ENCODE measurements at regions not wholly inside any gene's neighbourhood (a gene's known extent, or its start where the extent isn't known, plus 50 kb on each side); places are given as distances from the start of the nearest gene placed in this dataset.
"Not testable (repeated sequence)": the region's sequence is repeated elsewhere in the genome, so short reads cannot be mapped to it uniquely, and the experiment has no call there.

DNA sequence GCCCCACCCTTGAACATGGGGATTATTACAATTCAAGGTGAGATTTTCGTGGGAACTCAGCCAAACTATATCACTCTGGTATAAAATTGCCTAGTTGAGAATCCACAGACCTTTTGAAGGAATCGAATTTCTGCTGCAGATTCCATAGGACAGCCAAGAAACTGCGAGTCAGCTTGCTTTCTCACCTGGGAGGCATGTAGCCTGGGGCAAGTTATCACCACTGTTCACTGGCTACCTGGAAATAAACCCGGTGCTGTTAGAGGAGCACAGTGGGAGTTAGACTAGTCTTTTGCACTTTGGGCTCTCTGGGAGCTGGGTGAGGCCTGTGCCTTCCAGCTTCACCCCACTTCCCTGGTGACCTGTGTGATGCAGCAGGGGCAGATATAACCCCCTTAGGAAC, 1043.5 kb downstream of the TDRD15 start:
- ATAC-seq = no peak
- no peaks in the 10 kb centered on the region for H3K36me3 Mint-ChIP-seq
- intact Hi-C loops (cut with micrococcal nuclease) = no loop called here
- H3K4me3 Mint-ChIP-seq = no peak overlapping the region
- H3K9me3 Mint-ChIP-seq = peaks cover 23 to 24% of the 10 kb centered on the region in 2 donors
- no peaks in the 10 kb centered on the region for H3K4me1 ChIP-seq (ENCODE audit: control insufficient read depth, insufficient read depth, low read length)
- DNase-seq = no peak
- no peak overlapping the region for H3K27ac ChIP-seq (ENCODE audit: low read length)
- no peaks in the 10 kb centered on the region for H3K27me3 Mint-ChIP-seq (ENCODE audit: low read depth in 2 of 2)
- TF ChIP-seq, protein P1, sequence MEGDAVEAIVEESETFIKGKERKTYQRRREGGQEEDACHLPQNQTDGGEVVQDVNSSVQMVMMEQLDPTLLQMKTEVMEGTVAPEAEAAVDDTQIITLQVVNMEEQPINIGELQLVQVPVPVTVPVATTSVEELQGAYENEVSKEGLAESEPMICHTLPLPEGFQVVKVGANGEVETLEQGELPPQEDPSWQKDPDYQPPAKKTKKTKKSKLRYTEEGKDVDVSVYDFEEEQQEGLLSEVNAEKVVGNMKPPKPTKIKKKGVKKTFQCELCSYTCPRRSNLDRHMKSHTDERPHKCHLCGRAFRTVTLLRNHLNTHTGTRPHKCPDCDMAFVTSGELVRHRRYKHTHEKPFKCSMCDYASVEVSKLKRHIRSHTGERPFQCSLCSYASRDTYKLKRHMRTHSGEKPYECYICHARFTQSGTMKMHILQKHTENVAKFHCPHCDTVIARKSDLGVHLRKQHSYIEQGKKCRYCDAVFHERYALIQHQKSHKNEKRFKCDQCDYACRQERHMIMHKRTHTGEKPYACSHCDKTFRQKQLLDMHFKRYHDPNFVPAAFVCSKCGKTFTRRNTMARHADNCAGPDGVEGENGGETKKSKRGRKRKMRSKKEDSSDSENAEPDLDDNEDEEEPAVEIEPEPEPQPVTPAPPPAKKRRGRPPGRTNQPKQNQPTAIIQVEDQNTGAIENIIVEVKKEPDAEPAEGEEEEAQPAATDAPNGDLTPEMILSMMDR (IDR thresholded peaks at IDR 0.05) = no peak
- H3K4me3 ChIP-seq (ENCODE audit: low read length) = no peak overlapping the region
- no peaks in the 10 kb centered on the region for H3K27me3 ChIP-seq (ENCODE audit: control insufficient read depth, insufficient read depth, low read length)
- H3K9me3 ChIP-seq (ENCODE audit: control insufficient read depth, insufficient read depth, low read length) = peaks cover 13% of the 10 kb centered on the region
- no peaks in the 10 kb centered on the region for H3K36me3 ChIP-seq (ENCODE audit: control insufficient read depth, insufficient read depth, low read length)
- H3K27ac Mint-ChIP-seq = no peak overlapping the region
- H3K4me1 Mint-ChIP-seq = no peaks in the 10 kb centered on the region
- 77% methylated on average over 4 of the region's 4 CpGs for WGBS (ENCODE audit: insufficient coverage)

DNA sequence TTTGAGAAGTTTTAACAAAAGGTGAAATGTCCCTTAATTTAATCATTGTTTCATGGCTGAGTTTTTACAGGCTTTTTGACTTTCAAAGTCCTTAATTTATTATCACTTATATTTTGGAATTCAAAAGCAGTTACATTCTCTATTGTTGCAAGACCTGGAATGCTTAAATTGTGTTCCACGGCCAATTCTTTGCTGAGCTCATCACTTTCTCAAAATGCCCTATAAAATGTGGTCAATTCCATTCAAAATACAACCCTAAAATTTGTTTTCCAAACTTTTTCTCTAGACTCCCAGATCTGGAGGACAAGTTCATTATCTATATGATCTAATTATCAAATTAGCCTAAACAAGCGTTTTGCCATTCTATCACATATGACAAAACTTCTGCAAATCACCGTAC, 1051.2 kb downstream of the TDRD15 start:
- peaks cover 11 to 14% of the 10 kb centered on the region in 2 donors for H3K9me3 Mint-ChIP-seq
- no peak for ATAC-seq
- 90% methylated on average over 2 of the region's 3 CpGs for WGBS (ENCODE audit: insufficient coverage)

DNA sequence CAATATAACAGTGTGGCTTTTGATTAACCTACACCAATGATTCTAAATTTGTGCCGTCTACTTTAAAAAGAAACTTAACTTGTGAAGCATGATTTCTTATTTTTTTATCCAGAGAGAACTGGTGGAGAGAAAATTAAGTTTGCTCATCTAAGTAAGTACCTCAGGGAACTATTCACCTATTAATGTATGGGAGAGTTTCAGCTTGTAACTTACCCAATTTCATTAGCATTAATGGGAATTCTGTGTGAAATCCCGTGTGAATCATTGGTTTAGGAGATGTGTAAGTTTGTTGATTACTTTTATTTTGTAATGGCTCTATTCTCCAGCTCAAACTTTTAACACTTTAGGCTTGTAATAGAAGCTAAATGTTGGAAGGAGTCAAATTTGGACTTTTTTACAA, 1061.5 kb downstream of the TDRD15 start:
- no peaks in the 10 kb centered on the region for H3K4me1 Mint-ChIP-seq
- Histone ChIP-seq H3K4me3 (ENCODE audit: low read length) (no peak overlapping the region), H3K36me3 (ENCODE audit: control insufficient read depth, insufficient read depth, low read length) (no peaks in the 10 kb centered on the region), H3K27me3 (ENCODE audit: control insufficient read depth, insufficient read depth, low read length) (no peaks in the 10 kb centered on the region), H3K27ac (ENCODE audit: low read length) (no peak overlapping the region), H3K4me1 (ENCODE audit: control insufficient read depth, insufficient read depth, low read length) (no peaks in the 10 kb centered on the region), H3K9me3 (ENCODE audit: control insufficient read depth, insufficient read depth, low read length) (peaks cover 13% of the 10 kb centered on the region)
- no peaks in the 10 kb centered on the region for H3K36me3 Mint-ChIP-seq
- no peak overlapping the region for H3K4me3 Mint-ChIP-seq
- intact Hi-C loops (cut with micrococcal nuclease) = no loop called here
- no peak overlapping the region for H3K27ac Mint-ChIP-seq
- H3K9me3 Mint-ChIP-seq = peaks cover 9 to 11% of the 10 kb centered on the region in 2 donors
- no CpG with 5 or more reads among the region's 2 CpGs for WGBS (ENCODE audit: insufficient coverage)
- H3K27me3 Mint-ChIP-seq (ENCODE audit: low read depth in 2 of 2) = no peaks in the 10 kb centered on the region
- TF ChIP-seq, protein P1 (IDR thresholded peaks at IDR 0.05) = no peak
- ATAC-seq (no peak), DNase-seq (no peak)

More for the DNA sequence above, 1051.2 kb downstream of the TDRD15 start:
- Mint-ChIP-seq H3K36me3 (no peaks in the 10 kb centered on the region), H3K4me3 (no peak overlapping the region), H3K4me1 (no peaks in the 10 kb centered on the region), H3K27ac (no peak overlapping the region), H3K27me3 (ENCODE audit: low read depth in 2 of 2) (no peaks in the 10 kb centered on the region)
- TF ChIP-seq, protein P1 (IDR thresholded peaks at IDR 0.05) = no peak
- intact Hi-C loops (cut with micrococcal nuclease) = no loop called here
- no peak overlapping the region for H3K27ac ChIP-seq (ENCODE audit: low read length)
- peaks cover 9% of the 10 kb centered on the region for H3K9me3 ChIP-seq (ENCODE audit: control insufficient read depth, insufficient read depth, low read length)
- no peaks in the 10 kb centered on the region for H3K4me1 ChIP-seq (ENCODE audit: control insufficient read depth, insufficient read depth, low read length)
- H3K36me3 ChIP-seq (ENCODE audit: control insufficient read depth, insufficient read depth, low read length) = no peaks in the 10 kb centered on the region
- no peak for DNase-seq
- H3K27me3 ChIP-seq (ENCODE audit: control insufficient read depth, insufficient read depth, low read length) = no peaks in the 10 kb centered on the region
- H3K4me3 ChIP-seq (ENCODE audit: low read length) = no peak overlapping the region

DNA sequence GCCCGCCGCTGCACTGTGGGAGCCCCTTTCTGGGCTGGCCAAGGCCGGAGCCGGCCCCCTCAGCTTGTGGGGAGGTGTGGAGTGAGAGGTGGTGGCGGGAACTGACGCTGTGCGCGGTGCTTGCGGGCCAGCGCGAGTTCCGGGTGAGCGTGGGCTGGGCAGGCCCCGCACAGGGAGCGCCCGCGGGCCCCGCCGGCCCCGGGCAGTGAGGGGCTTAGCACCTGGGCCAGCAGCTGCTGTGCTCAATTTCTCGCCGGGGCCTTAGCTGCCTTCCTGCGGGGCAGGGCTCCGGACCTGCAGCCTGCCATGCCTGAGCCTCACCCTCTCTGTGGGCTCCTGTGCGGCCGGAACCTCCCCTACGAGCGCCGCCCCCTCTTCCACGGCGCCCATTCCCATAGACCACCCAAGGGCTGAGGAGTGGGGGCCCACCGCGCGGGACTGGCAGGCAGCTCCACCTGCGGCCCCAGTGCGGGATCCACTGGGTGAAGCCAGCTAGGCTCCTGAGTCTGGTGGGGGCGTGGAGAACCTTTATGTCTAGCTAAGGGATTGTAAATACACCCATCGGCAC, 1062.6 kb downstream of the TDRD15 start:
- ATAC-seq; H3K36me3 ChIP-seq (ENCODE audit: control insufficient read depth, insufficient read depth, low read length); H3K4me1 Mint-ChIP-seq; H3K4me3 Mint-ChIP-seq; H3K27me3 ChIP-seq (ENCODE audit: control insufficient read depth, insufficient read depth, low read length); H3K27ac ChIP-seq (ENCODE audit: low read length); intact Hi-C loops (cut with micrococcal nuclease); H3K27ac Mint-ChIP-seq; H3K4me1 ChIP-seq (ENCODE audit: control insufficient read depth, insufficient read depth, low read length); H3K27me3 Mint-ChIP-seq (ENCODE audit: low read depth in 2 of 2); H3K36me3 Mint-ChIP-seq; H3K9me3 ChIP-seq (ENCODE audit: control insufficient read depth, insufficient read depth, low read length); DNase-seq; H3K4me3 ChIP-seq (ENCODE audit: low read length): not testable (repeated sequence)
- WGBS (ENCODE audit: insufficient coverage) = 96% methylated on average over 38 of the region's 38 CpGs
- H3K9me3 Mint-ChIP-seq = peaks cover 7 to 11% of the 10 kb centered on the region in 2 donors
